Lung (tissue), 11 donors: ENCODE measurements at regions not wholly inside any gene's neighbourhood (a gene's known extent, or its start where the extent isn't known, plus 50 kb on each side); places are given as distances from the start of the nearest gene placed in this dataset.

Source experiments
- ATAC-seq: fragments of 200-7000 bp; cut with Tn5 transposase; one replicate; pipeline ENCODE4 v1.9.1; 2020; ENCODE audit warnings: moderate number of reproducible peaks; ENCODE audit not compliant: insufficient read depth, low FRiP score
- DNase-seq, 3 donors: peaks; one replicate each; pipeline ENCODE4 v3.0.0-alpha.2; 2013 to 2017
- H3K27ac ChIP-seq, 2 donors: one replicate each; pipeline ENCODE4 v1.5.1; 2013; ENCODE audit warnings: mild to moderate bottlenecking in 2 of 2, moderate library complexity in 2 of 2, control low read depth in 1 of 2, inconsistent platforms in 1 of 2, low read depth in 1 of 2, low read length in 1 of 2
- H3K27me3 ChIP-seq, 3 donors: one replicate each; pipeline ENCODE4 v1.5.1; 2013; ENCODE audit warnings: low read length in 2 of 3; ENCODE audit not compliant: control insufficient read depth in 3 of 3, insufficient read depth in 3 of 3
- H3K36me3 ChIP-seq, 4 donors: one replicate each; pipeline ENCODE4 v1.5.1; 2013; ENCODE audit warnings: low read length in 4 of 4, mild to moderate bottlenecking in 1 of 4, moderate library complexity in 1 of 4; ENCODE audit not compliant: control insufficient read depth in 4 of 4, insufficient read depth in 4 of 4
- H3K4me1 ChIP-seq, 5 donors: one replicate each; pipeline ENCODE4 v1.5.1; 2013; ENCODE audit warnings: low read length in 5 of 5, mild to moderate bottlenecking in 2 of 5, moderate library complexity in 1 of 5; ENCODE audit not compliant: control insufficient read depth in 5 of 5, insufficient read depth in 5 of 5
- H3K4me3 ChIP-seq: one replicate; pipeline ENCODE4 v1.5.1; 2013; ENCODE audit warnings: mild to moderate bottlenecking, control low read depth, moderate library complexity
- H3K9ac ChIP-seq, 2 donors: one replicate each; pipeline ENCODE4 v1.5.1; 2013; ENCODE audit warnings: low read length in 2 of 2, control low read depth in 1 of 2; ENCODE audit not compliant: insufficient read depth in 1 of 2
- H3K9me3 ChIP-seq, 4 donors: one replicate each; pipeline ENCODE4 v1.5.1; 2013; ENCODE audit warnings: low read length in 3 of 4, mild to moderate bottlenecking in 1 of 4, moderate library complexity in 1 of 4; ENCODE audit not compliant: control insufficient read depth in 4 of 4, insufficient read depth in 3 of 4
- CTCF ChIP-seq: IDR thresholded peaks from 2 replicates; pipeline ENCODE4 v1.5.1; 2012; ENCODE audit warnings: mild to moderate bottlenecking; ENCODE audit errors: control extremely low read depth, extremely low read depth
- WGBS, 2 donors: extraction: QIAGEN DNeasy Blood & Tissue Kit; methylation state at CpG; one replicate each; pipeline ENCODE4 v1.1.7; 2013; 5-methylcytosine and 5-hydroxymethylcytosine counted together
- donor health status: control.
- donor health status: control.
- donor health status: Bipolar disorder and iron deficiency.
- donor health status: healthy.
- donor health status: DM: yes; HTN: yes; CAD: no.

GRCh38 chr16:72409423-72409822 is 237.5 kb upstream of the PMFBP1 start:
- Histone ChIP-seq H3K36me3 (no peaks in the 10 kb centered on the region), H3K27ac (no peak overlapping the region)
- WGBS, 2 donors = 74 to 80% methylated on average over 3 of the region's 3 CpGs

GRCh38 chr16:72406390-72406789 is 234.4 kb upstream of the PMFBP1 start:
- Histone ChIP-seq H3K4me3 (no peak overlapping the region), H3K9ac (no peak overlapping the region), H3K9me3 (no peaks in the 10 kb centered on the region), H3K27me3 (no peaks in the 10 kb centered on the region), H3K27ac (no peak overlapping the region), H3K36me3 (no peaks in the 10 kb centered on the region), H3K4me1 (no peaks in the 10 kb centered on the region)
- no peak for ATAC-seq
- no peak for TF ChIP-seq CTCF
- DNase-seq = no peak
- 86 to 87% methylated on average over 1 of the region's 1 CpG for WGBS, 2 donors

More at GRCh38 chr16:72409423-72409822, 237.5 kb upstream of the PMFBP1 start:
- no peaks in the 10 kb centered on the region for H3K9me3 ChIP-seq
- no peak for TF ChIP-seq CTCF
- no peak for ATAC-seq
- DNase-seq = no peak
- H3K4me1 ChIP-seq = no peaks in the 10 kb centered on the region
- H3K4me3 ChIP-seq = no peak overlapping the region
- no peaks in the 10 kb centered on the region for H3K27me3 ChIP-seq
- no peak overlapping the region for H3K9ac ChIP-seq

GRCh38 chr16:72404299-72404698 is 232.3 kb upstream of the PMFBP1 start:
- no peak for TF ChIP-seq CTCF
- no peak overlapping the region for H3K4me3 ChIP-seq
- H3K27ac ChIP-seq = no peak overlapping the region
- no peaks in the 10 kb centered on the region for H3K27me3 ChIP-seq
- no peak overlapping the region for H3K9ac ChIP-seq
- no peaks in the 10 kb centered on the region for H3K4me1 ChIP-seq
- no peaks in the 10 kb centered on the region for H3K36me3 ChIP-seq
- no peak for DNase-seq
- H3K9me3 ChIP-seq = no peaks in the 10 kb centered on the region
- ATAC-seq = no peak

- Histone ChIP-seq H3K27me3 (no peaks in the 10 kb centered on the region), H3K27ac (no peak overlapping the region), H3K9ac (no peak overlapping the region), H3K4me1 (peaks cover 0 to 5% (median 0%) of the 10 kb centered on the region in 5 donors), H3K9me3 (no peaks in the 10 kb centered on the region), H3K36me3 (no peaks in the 10 kb centered on the region), H3K4me3 (no peak overlapping the region)
- TF ChIP-seq CTCF = no peak
- DNase-seq (no peak), ATAC-seq (no peak)
Measured at GRCh38 chr16:72401084-72401361, 229.1 kb upstream of the PMFBP1 start.
